GM12891 (cell line): ENCODE measurements at regions not wholly inside any gene's neighbourhood (a gene's known extent, or its start where the extent isn't known, plus 50 kb on each side); places are given as distances from the start of the nearest gene placed in this dataset.

Experiments used
- PAX5 ChIP-seq: IDR thresholded peaks from 2 replicates; pipeline ENCODE4 v1.6.1; 2011; ENCODE audit warnings: low read length, moderate library complexity, mild to moderate bottlenecking; ENCODE audit not compliant: insufficient read depth, severe bottlenecking
- POLR2A ChIP-seq: IDR thresholded peaks from 2 replicates; pipeline ENCODE4 v1.6.1; 2011; ENCODE audit warnings: low read depth, low read length, control low read depth
- POLR2AphosphoS5 ChIP-seq: IDR thresholded peaks from 2 replicates; pipeline ENCODE4 v1.6.1; 2011; ENCODE audit warnings: low read depth, low read length, control low read depth
- POU2F2 ChIP-seq: IDR thresholded peaks from 2 replicates; pipeline ENCODE4 v1.6.1; 2011; ENCODE audit warnings: low read depth, mild to moderate bottlenecking, control low read depth, low read length, moderate library complexity
- SPI1 ChIP-seq: IDR thresholded peaks from 2 replicates; pipeline ENCODE4 v1.6.1; 2011; ENCODE audit warnings: low read depth, low read length, control low read depth
- TAF1 ChIP-seq: IDR thresholded peaks from 2 replicates; pipeline ENCODE4 v1.6.1; 2011; ENCODE audit warnings: low read depth, low read length, control low read depth

DNA sequence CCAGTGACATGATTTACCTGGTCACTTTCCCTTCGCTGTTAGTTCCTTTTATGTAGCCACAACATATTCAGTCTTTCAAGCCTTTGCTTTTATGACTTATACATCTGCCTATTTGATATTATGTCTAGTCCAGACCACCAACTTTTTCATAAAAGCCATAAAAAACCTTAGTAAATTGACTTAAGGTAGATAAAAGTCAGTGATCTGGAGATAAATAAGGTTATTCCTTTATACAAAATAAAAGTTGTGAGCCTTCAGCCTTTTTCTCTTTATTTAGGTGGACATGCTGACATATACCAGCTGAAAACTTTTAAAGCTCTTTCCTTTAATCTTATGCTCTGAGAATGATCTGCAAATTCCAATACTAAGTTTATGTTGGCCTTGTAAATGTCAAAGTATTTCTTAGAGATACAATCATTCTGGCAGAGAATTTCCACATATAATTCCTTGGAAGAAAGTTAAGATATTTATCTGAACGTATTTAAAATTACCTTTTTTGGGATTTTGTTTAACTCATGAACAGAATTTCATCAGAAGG is 690.4 kb upstream of the CHORDC1 start:
- no peak for TF ChIP-seq POLR2A
- TF ChIP-seq POLR2AphosphoS5, result no peak
- no peak for TF ChIP-seq TAF1
- no peak for TF ChIP-seq SPI1
- TF ChIP-seq PAX5, result no peak
- TF ChIP-seq POU2F2, result no peak
